GM06990 (cell line): ENCODE measurements at regions not wholly inside any gene's neighbourhood (a gene's known extent, or its start where the extent isn't known, plus 50 kb on each side); places are given as distances from the start of the nearest gene placed in this dataset.

Experiments used
- DNase-seq: peaks from one replicate; pipeline ENCODE4 v3.0.0-alpha.2; 2011; ENCODE audit not compliant: insufficient read length; ENCODE audit errors: extremely low read depth
- H3K27me3 ChIP-seq: replicated peaks from 2 replicates; pipeline ENCODE4 v1.6.0; 2011; ENCODE audit warnings: low read length; ENCODE audit not compliant: control insufficient read depth, insufficient read depth
- H3K36me3 ChIP-seq: 2 replicates; pipeline ENCODE4 v1.5.1; 2011; ENCODE audit warnings: low read length; ENCODE audit not compliant: control insufficient read depth, insufficient read depth
- H3K4me3 ChIP-seq: replicated peaks from 2 replicates; pipeline ENCODE4 v1.5.1; 2011; ENCODE audit warnings: low read depth, mild to moderate bottlenecking, control low read depth, low read length
- TF ChIP-seq, protein P1 (sequence below): IDR thresholded peaks from 2 replicates; pipeline ENCODE4 v1.5.1; 2011; ENCODE audit warnings: low read length, control low read depth, mild to moderate bottlenecking, inconsistent platforms; ENCODE audit not compliant: insufficient read depth, poor library complexity, severe bottlenecking

DNA sequence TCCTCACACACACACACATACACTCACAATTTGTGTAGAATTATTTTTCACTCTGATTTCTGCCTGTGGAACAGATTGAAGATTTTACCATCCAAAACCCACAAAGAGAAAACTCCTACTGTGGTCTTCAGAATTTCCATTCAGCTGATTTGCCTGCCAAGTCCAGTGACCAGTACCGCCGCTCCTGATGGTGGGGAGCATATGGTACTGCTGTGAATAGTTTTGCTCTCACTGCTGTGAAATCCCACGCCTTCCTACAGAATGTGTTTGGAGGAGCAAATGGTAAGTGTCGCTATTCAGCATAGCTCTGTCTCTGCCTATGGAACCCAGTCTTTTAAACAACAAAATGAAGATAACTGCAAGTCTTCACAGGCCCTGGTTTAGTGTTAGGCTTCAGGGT, 629.5 kb downstream of the LMO4 start:
- TF ChIP-seq, protein P1, sequence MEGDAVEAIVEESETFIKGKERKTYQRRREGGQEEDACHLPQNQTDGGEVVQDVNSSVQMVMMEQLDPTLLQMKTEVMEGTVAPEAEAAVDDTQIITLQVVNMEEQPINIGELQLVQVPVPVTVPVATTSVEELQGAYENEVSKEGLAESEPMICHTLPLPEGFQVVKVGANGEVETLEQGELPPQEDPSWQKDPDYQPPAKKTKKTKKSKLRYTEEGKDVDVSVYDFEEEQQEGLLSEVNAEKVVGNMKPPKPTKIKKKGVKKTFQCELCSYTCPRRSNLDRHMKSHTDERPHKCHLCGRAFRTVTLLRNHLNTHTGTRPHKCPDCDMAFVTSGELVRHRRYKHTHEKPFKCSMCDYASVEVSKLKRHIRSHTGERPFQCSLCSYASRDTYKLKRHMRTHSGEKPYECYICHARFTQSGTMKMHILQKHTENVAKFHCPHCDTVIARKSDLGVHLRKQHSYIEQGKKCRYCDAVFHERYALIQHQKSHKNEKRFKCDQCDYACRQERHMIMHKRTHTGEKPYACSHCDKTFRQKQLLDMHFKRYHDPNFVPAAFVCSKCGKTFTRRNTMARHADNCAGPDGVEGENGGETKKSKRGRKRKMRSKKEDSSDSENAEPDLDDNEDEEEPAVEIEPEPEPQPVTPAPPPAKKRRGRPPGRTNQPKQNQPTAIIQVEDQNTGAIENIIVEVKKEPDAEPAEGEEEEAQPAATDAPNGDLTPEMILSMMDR: no peak
- no peaks in the 10 kb centered on the region; the same call in 1 of the 2 replicates for H3K27me3 ChIP-seq
- no peak for DNase-seq
- H3K36me3 ChIP-seq: no peaks in the 10 kb centered on the region
- H3K4me3 ChIP-seq: no peak overlapping the region

DNA sequence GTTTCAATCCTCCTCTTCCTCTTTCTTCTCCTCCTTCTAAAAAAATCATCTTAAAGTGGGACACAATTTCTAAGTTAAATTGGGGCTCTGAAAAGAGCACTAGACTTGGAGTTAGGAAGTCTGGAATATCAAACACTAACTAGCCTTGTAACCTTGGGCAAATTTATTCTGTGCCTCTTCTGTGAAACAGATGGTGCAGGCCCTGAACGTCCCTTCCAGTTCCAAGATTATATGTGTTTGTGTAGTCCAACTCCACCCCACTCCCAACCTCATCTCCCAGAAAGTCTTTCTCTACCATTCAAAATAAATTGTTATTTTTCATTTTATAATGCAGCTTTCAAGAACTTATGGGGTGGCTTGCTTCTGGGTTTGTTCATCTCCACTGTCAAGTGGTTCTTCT, 630.0 kb downstream of the LMO4 start:
- TF ChIP-seq, protein P1: no peak
- H3K36me3 ChIP-seq: no peaks in the 10 kb centered on the region

DNA sequence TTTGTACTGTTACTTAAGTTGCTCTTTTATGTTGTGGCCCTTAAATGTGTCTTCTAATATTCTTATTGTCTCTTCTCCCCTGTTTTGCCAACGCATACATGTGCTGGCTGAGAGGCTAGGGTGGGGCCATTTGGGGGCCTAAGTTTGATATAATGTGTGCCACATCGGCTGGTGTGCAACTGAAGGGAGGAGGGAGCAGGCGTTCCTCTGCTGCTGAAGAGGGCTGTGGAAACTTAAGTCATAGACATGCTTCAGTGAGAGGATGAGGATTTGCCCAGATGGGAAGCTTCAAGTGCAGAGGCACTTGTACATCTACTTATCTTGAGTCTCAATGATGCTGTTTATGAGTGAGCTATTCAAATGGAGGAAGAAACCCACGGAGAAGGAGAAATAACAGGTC, 630.6 kb downstream of the LMO4 start:
- Histone ChIP-seq H3K4me3 (no peak overlapping the region), H3K36me3 (no peaks in the 10 kb centered on the region), H3K27me3 (no peaks in the 10 kb centered on the region; the same call in 1 of the 2 replicates)
- TF ChIP-seq, protein P1: no peak
- DNase-seq: no peak

More for the DNA sequence above, 630.0 kb downstream of the LMO4 start:
- Histone ChIP-seq H3K4me3 (no peak overlapping the region), H3K27me3 (no peaks in the 10 kb centered on the region; the same call in 1 of the 2 replicates)
- DNase-seq: no peak

DNA sequence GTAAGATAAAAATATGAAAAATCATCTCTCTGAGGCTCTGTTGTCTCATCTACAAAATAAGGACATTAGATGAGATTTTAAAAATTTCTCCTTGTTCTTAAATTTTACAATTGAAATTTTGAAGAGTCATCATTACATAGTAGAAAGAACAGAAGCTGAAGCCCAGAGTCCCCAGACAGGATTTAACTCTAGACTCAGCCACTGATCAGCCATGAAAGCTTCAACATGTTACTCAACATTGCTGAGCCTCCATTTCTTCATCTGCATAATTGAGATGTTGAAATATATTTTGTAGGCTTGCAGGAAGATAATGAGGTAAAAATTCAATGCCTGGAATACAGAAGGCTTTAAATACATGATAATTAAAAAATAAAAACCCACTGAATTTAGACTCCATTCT, 633.3 kb downstream of the LMO4 start:
- TF ChIP-seq, protein P1: no peak
- no peak for DNase-seq

DNA sequence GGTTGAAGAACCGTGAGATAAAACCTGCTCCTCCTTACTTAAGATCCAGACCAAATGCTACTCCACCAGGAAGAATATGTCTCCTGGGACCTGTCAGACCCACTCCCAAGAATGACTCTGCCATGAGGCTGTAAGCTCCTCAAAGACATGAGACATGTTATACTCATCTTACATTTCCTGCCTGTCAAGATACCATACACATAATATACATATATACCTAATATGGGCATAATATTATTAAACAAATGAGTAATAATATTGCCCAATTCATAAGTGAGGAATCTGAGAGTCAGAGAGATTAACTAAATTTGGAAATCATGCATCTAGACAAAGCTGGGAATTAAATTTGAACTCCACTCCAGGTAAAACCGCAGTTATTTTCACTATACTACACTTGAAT, 634.9 kb downstream of the LMO4 start:
- DNase-seq: no peak
- no peak overlapping the region for H3K4me3 ChIP-seq
- TF ChIP-seq, protein P1: no peak
- H3K27me3 ChIP-seq: peaks cover 1% of the 10 kb centered on the region; the same call in 1 of the 2 replicates
- no peaks in the 10 kb centered on the region for H3K36me3 ChIP-seq

More for the DNA sequence above, 633.3 kb downstream of the LMO4 start:
- Histone ChIP-seq H3K4me3 (no peak overlapping the region), H3K36me3 (no peaks in the 10 kb centered on the region), H3K27me3 (peaks cover 1% of the 10 kb centered on the region; the same call in 1 of the 2 replicates)

DNA sequence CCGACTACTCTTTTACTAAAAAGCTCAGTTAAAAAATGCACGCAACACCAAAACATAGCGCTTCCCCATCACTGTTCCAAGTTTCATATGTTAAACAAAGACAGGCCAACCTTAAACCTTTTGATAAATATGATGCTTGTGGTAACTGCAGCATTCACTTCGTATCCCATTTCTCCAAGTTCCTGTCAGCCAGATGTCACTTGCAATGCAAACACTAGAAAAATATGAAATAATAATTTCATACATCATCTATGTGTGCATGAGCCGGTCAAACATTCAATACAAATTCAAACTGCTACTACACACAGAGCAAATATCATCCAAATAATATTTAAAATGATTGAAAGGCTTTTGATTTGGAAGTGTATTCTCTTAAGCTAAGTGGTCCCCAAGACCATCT, 636.5 kb downstream of the LMO4 start:
- TF ChIP-seq, protein P1: no peak
- Histone ChIP-seq H3K36me3 (no peaks in the 10 kb centered on the region), H3K4me3 (no peak overlapping the region), H3K27me3 (peaks cover 1% of the 10 kb centered on the region; the same call in 1 of the 2 replicates)
- DNase-seq: no peak
